Kasumi-1 (cell line): ENCODE measurements at regions not wholly inside any gene's neighbourhood (a gene's known extent, or its start where the extent isn't known, plus 50 kb on each side); places are given as distances from the start of the nearest gene placed in this dataset.
"Not testable (repeated sequence)": the region's sequence is repeated elsewhere in the genome, so short reads cannot be mapped to it uniquely, and the experiment has no call there.

ENCODE experiments used
- DNase-seq, 2 experiments: peaks; one replicate each; lab custom pipeline; 2025; lab: John Stamatoyannopoulos, UW

- DNase-seq: no peak
Measured at GRCh38 chr1:78297836-78298235, 192.9 kb upstream of the PTGFR start.

GRCh38 chr1:78298349-78298748, 192.4 kb upstream of the PTGFR start:
- no peak for DNase-seq

DNA sequence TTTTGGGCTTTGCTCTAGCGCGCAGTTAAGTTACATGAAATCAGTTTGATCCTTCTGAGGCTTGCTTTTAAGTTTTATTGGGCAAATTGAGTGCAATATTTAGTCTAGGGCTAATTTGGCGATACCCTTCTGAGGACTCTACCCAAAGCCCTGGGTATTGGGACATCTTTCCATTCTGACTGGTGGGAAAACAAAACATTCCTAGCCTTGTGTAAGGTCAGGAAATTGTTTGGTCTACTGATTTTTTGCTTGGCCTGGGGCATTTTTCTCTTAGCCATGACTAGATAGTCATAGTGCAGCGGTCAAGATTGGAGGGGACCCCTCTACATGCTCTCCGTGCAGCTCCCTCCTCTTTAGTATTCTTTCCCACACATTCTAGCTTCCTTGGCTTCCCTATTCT, 189.6 kb upstream of the PTGFR start:
- no peak for DNase-seq

GRCh38 chr1:78303620-78304019, 187.2 kb upstream of the PTGFR start:
- DNase-seq: no peak

- DNase-seq: no peak
Measured at GRCh38 chr1:78304341-78304740, 186.4 kb upstream of the PTGFR start.

DNA sequence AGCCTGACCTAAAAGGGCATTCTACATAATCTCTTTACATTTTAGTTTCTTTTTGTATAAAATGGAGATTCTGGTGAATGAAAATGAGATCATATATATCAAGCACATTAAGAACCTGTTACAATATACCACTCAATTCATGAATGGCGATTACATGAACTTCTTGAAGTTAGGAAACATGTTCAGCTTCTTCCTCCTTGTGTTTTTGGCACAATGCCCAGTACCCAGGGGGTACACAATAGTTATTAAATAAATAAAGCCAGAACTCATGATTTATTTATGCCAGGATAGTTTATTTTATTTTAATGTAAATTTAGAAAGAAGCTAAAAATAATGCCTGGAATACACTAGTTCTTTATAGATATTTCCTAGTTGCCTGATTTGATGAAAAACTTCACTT, 186.0 kb upstream of the PTGFR start:
- no peak for DNase-seq

DNA sequence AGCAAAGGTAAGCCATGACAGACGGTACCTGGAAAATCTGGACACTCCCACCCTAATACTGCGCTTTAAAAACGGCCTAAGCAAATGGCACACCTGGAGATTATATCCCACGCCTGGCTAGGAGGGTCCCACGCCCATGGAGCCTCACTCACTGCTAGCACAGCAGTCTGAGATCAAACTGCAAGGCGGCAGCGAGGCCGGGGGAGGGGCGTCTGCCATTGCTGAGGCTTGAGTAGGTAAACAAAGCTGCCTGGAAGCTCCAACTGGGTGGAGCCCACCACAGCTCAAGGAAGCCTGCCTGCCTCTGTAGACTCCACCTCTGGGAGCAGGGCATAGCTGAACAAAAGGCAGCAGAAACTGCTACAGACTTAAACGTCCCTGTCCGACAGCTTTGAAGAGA, 180.5 kb upstream of the PTGFR start:
- not testable (repeated sequence) for DNase-seq

DNA sequence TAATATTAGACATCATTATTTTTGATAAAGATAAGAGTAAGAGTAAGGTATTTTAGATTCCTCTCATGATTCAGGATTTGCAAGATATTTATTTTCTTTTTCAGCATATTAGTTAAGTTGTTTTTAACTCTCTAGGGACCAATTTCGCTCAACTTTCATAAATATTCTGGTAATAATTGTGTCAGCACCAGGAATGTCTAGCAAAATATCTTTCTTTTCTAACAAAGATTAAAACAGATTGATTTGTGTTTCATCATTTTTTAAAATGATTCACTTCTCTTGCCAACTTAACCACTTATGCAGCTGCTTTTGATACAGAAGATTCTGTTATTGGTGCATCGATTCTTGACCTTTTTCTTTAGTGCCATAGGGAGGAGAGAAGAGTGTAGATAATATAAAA, 172.8 kb upstream of the PTGFR start:
- no peak for DNase-seq

GRCh38 chr1:78319603-78320002, 171.2 kb upstream of the PTGFR start:
- no peak for DNase-seq

GRCh38 chr1:78322928-78323680, 167.7 kb upstream of the PTGFR start:
- DNase-seq: no peak

DNA sequence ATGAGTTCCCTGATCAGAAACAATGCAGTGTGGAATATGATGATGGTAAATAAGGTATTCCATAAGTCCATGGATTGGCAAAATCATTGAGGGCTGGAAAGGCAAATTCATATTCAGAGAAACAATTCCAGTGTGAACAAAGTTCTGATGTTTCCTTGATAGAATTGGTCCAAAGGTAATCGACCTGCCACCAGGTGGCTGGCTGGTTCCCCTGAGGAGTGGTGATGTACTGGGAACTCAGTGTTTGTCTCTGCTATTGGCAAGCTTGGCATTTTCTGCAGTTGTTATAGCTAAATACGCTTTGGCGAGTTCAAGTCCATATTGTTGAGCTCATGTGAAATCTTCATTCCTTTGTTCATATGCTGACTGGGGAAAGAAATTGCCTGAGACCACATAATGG, 165.5 kb upstream of the PTGFR start:
- DNase-seq: no peak

- no peak for DNase-seq
Measured at GRCh38 chr1:78329475-78329874, 161.3 kb upstream of the PTGFR start.

DNA sequence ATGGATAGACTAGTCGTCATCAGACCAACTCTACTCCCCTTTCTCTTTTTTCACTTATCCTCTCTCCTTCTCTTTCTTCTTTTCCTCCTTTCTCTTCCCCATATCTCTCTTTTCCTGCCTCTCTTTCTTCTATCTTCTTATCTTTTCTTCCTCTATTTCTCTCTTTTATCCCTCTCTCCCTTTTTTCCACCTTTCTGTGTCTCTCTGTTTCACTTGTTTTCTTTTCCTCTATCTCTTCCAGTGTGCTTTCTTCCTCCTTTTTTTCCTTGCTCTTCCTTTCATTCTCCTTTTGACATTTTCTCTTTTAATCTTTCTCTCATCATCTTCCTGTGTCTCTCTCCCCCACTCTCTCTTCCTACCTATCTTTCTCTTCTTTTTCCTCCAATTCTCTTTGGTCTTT, 159.0 kb upstream of the PTGFR start:
- DNase-seq: no peak

DNA sequence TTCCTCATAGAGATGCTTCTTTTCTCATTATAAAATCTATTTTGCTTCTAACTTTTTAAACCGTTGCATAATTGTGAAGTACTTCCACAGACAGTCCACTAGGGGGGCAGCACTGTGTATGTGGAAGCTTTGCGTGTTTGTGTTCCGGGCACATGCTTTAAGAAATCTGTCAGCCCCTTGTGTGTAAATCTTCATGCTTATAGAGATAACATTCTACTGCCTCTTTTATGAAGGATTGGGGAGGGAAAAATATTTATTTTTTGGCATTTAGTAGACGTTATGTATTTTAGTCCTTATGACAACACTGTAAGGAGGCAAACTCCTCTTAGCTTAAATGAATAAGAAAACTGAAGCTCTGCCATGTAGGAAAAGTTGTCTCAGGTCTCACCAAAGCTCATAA, 157.3 kb upstream of the PTGFR start:
- peak; percentile 23 to 56 for DNase-seq

DNA sequence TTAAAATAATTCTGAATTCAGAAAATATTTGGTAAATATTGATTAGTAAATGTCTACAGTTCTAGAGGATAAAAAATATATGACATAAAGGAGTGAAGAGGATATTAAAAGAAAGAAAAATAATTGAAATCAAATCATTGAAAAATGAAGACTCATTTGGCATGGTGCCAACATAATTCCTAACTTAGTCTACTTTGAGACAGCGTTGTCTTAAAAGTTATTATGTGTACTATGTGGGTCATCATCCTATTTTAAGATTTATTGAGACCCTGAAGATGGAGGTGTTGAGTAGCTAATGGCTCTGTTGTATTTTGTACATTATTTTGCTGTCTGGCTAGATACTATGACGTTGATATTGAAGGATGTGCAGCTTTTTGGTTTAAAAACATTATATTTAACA, 156.7 kb upstream of the PTGFR start:
- DNase-seq: no peak

GRCh38 chr1:78334952-78335351, 155.8 kb upstream of the PTGFR start:
- no peak for DNase-seq

- not testable (repeated sequence) for DNase-seq
Measured at GRCh38 chr1:78336751-78337150, 154.0 kb upstream of the PTGFR start.

DNA sequence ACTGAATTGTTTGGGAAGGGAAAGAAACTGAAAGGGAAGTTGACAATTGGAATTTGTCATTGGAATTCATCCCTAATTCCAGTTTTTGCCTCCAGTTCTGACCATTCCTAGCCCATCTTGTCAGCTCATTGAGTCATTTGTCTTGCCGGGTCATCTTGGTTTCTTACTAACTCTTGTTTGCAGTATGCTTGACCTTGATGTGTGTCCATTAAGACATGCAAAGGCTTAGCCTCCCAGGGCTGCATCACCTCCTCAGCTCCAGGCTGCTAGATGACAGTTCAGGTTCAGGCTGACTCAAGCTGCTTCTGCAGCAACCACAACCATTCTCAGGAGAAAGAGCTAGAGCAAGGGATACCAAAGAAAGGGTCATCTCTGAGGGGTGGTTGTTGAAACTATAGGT, 151.3 kb upstream of the PTGFR start:
- DNase-seq: no peak

- DNase-seq: no peak
Measured at GRCh38 chr1:78340006-78340405, 150.8 kb upstream of the PTGFR start.

GRCh38 chr1:78348496-78349284, 142.1 kb upstream of the PTGFR start:
- no peak for DNase-seq

- no peak for DNase-seq
Measured at GRCh38 chr1:78351551-78352216, 139.1 kb upstream of the PTGFR start.

- no peak for DNase-seq
Measured at GRCh38 chr1:78355656-78356055, 135.1 kb upstream of the PTGFR start.

DNA sequence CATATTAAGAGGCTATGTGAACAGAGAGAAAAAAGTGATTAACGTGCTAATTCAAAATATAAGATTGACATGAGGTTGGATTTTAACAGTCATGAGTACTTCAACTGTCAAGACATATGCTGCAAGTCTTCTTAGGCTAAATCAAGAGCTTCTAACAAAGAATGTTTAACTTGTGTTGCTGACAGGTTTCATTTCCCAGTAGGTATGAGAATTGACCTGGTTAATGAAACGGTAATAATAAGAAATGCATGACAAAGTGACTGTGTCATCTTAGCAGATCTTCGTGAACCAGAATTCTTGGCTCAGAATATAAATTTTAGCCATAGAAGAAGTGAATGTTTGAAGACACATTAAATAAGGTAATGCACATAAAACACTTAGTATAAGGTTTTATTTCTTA, 132.6 kb upstream of the PTGFR start:
- DNase-seq: no peak
